HG03460 (cell line): ENCODE measurements at regions not wholly inside any gene's neighbourhood (a gene's known extent, or its start where the extent isn't known, plus 50 kb on each side); places are given as distances from the start of the nearest gene placed in this dataset.

ENCODE experiments used
- ATAC-seq: cut with Tn5 transposase; IDR thresholded peaks from one replicate; pipeline ENCODE4 v1.9.1; 2021; ENCODE audit not compliant: unreplicated experiment

- no peak for ATAC-seq
Measured at GRCh38 chr2:515441-516127, 161.6 kb downstream of the TMEM18 start.

- ATAC-seq: no peak
Measured at GRCh38 chr2:513981-514706, 163.1 kb downstream of the TMEM18 start.

- no peak for ATAC-seq
Measured at GRCh38 chr2:510839-511238, 166.4 kb downstream of the TMEM18 start.

- ATAC-seq: no peak
Measured at GRCh38 chr2:509888-510287, 167.3 kb downstream of the TMEM18 start.

GRCh38 chr2:508121-508520 is 169.1 kb downstream of the TMEM18 start:
- ATAC-seq: no peak

- no peak for ATAC-seq
Measured at GRCh38 chr2:506866-507265, 170.3 kb downstream of the TMEM18 start.

GRCh38 chr2:506451-506850 is 170.8 kb downstream of the TMEM18 start:
- no peak for ATAC-seq

- no peak for ATAC-seq
Measured at GRCh38 chr2:505941-506340, 171.3 kb downstream of the TMEM18 start.

- no peak for ATAC-seq
Measured at GRCh38 chr2:503288-503999, 173.8 kb downstream of the TMEM18 start.

- ATAC-seq: no peak
Measured at GRCh38 chr2:502831-503230, 174.4 kb downstream of the TMEM18 start.

- ATAC-seq: no peak
Measured at GRCh38 chr2:501667-502066, 175.5 kb downstream of the TMEM18 start.

- no peak for ATAC-seq
Measured at GRCh38 chr2:501130-501529, 176.1 kb downstream of the TMEM18 start.

GRCh38 chr2:499726-500125 is 177.5 kb downstream of the TMEM18 start:
- ATAC-seq: no peak

GRCh38 chr2:498493-499178 is 178.6 kb downstream of the TMEM18 start:
- ATAC-seq: no peak

- ATAC-seq: no peak
Measured at GRCh38 chr2:497770-498492, 179.3 kb downstream of the TMEM18 start.

- no peak for ATAC-seq
Measured at GRCh38 chr2:496729-497128, 180.5 kb downstream of the TMEM18 start.

GRCh38 chr2:495745-496275 is 181.4 kb downstream of the TMEM18 start:
- ATAC-seq: no peak

GRCh38 chr2:494853-495252 is 182.4 kb downstream of the TMEM18 start:
- no peak for ATAC-seq

- no peak for ATAC-seq
Measured at GRCh38 chr2:493228-493627, 184.0 kb downstream of the TMEM18 start.

GRCh38 chr2:492178-492577 is 185.0 kb downstream of the TMEM18 start:
- ATAC-seq: no peak

GRCh38 chr2:489838-490237 is 187.4 kb downstream of the TMEM18 start:
- ATAC-seq: no peak
